ENCODE measurements at regions not wholly inside any gene's neighbourhood (a gene's known extent, or its start where the extent isn't known, plus 50 kb on each side); places are given as distances from the start of the nearest gene placed in this dataset.

GRCh38 chr5:20514145-20514544 is 526.1 kb upstream of the CDH18 start:
- no peaks in the 10 kb centered on the region for H3K27me3 ChIP-seq
- no peak for TF ChIP-seq CTCF (IDR thresholded peaks at IDR 0.05)
- no peaks in the 10 kb centered on the region for H3K4me1 ChIP-seq (ENCODE audit: control insufficient read depth in 1 of 2, insufficient read depth in 1 of 2, low read depth in 1 of 2, low read length in 1 of 2)
- H3K27ac ChIP-seq: no peak overlapping the region
- H3K36me3 ChIP-seq: no peaks in the 10 kb centered on the region
- H3K4me3 ChIP-seq (ENCODE audit: low read depth in 1 of 2, low read length in 1 of 2): no peak overlapping the region
- H3K9me3 ChIP-seq: no peaks in the 10 kb centered on the region

DNA sequence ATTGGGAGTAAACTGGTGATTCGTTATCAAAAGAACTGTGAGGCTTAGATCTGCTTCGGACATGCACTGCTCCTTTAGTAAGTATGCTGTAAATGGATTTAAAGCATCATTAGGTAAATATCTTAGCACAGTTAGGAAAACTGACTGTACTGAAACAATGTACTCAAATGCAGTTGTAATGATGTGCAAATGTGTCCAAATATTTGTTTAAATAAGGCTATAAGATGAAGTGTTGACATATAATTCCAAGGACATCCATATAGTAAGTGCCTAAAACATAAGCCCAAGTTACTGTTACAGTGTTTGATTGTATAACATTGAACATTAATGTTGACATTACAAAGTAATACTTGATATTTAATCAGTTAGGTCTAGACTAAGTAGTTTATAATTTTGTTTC is 512.5 kb upstream of the CDH18 start:
- no peaks in the 10 kb centered on the region for H3K4me1 ChIP-seq (ENCODE audit: control insufficient read depth in 1 of 2, insufficient read depth in 1 of 2, low read depth in 1 of 2, low read length in 1 of 2)
- TF ChIP-seq CTCF (IDR thresholded peaks at IDR 0.05): no peak
- no peak overlapping the region for H3K4me3 ChIP-seq (ENCODE audit: low read depth in 1 of 2, low read length in 1 of 2)
- H3K27ac ChIP-seq: no peak overlapping the region
- no peaks in the 10 kb centered on the region for H3K9me3 ChIP-seq
- H3K36me3 ChIP-seq: no peaks in the 10 kb centered on the region
- H3K27me3 ChIP-seq: no peaks in the 10 kb centered on the region

DNA sequence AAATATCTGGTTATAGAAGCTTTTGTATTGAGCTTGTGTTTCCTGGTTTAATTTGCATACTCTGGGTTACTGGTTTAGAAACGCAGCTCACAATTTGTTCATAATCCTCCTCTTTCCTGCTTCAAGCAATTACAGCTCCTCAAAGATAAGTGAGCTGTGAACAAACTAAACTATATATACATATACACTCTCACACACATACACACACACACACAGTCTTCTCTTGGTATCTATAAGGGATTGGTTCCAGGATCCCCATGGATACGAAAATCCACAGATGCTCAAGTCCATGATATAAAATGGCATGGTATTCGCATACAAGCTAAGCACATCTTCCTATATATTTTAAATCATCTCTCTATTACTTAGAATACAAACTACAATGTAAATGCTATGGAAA is 510.9 kb upstream of the CDH18 start:
- no peak for TF ChIP-seq CTCF (IDR thresholded peaks at IDR 0.05)
- Histone ChIP-seq H3K36me3 (no peaks in the 10 kb centered on the region), H3K9me3 (no peaks in the 10 kb centered on the region)

GRCh38 chr5:20498102-20498501 is 510.1 kb upstream of the CDH18 start:
- no peak for TF ChIP-seq CTCF (IDR thresholded peaks at IDR 0.05)

More for the DNA sequence above, 510.9 kb upstream of the CDH18 start:
- no peak overlapping the region for H3K27ac ChIP-seq
- no peak overlapping the region for H3K4me3 ChIP-seq (ENCODE audit: low read depth in 1 of 2, low read length in 1 of 2)
- H3K27me3 ChIP-seq: no peaks in the 10 kb centered on the region
- no peaks in the 10 kb centered on the region for H3K4me1 ChIP-seq (ENCODE audit: control insufficient read depth in 1 of 2, insufficient read depth in 1 of 2, low read depth in 1 of 2, low read length in 1 of 2)

DNA sequence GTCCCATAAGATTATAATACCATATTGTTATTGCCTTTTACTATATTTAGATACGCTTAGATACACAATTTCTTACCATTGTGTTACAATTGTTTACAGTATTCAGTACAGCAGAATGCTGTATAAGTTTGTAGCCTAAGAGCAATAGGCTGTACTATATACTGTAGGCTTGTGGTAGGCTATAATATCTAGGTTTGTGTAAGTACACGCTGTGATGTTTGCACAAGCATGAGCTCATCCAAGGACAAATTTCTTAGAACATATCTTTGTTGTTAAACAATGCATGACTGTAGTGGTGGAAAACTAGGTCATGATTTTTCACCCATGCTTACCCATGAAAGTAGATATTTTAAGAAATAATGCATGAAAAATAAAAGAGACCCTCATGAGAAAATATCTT is 509.4 kb upstream of the CDH18 start:
- no peak overlapping the region for H3K27ac ChIP-seq
- no peaks in the 10 kb centered on the region for H3K36me3 ChIP-seq
- no peaks in the 10 kb centered on the region for H3K4me1 ChIP-seq (ENCODE audit: control insufficient read depth in 1 of 2, insufficient read depth in 1 of 2, low read depth in 1 of 2, low read length in 1 of 2)
- no peaks in the 10 kb centered on the region for H3K27me3 ChIP-seq
- TF ChIP-seq CTCF (IDR thresholded peaks at IDR 0.05): no peak
- no peaks in the 10 kb centered on the region for H3K9me3 ChIP-seq
- H3K4me3 ChIP-seq (ENCODE audit: low read depth in 1 of 2, low read length in 1 of 2): no peak overlapping the region

More at GRCh38 chr5:20498102-20498501, 510.1 kb upstream of the CDH18 start:
- no peak overlapping the region for H3K27ac ChIP-seq
- no peaks in the 10 kb centered on the region for H3K4me1 ChIP-seq (ENCODE audit: control insufficient read depth in 1 of 2, insufficient read depth in 1 of 2, low read depth in 1 of 2, low read length in 1 of 2)
- H3K9me3 ChIP-seq: no peaks in the 10 kb centered on the region
- H3K27me3 ChIP-seq: no peaks in the 10 kb centered on the region
- no peaks in the 10 kb centered on the region for H3K36me3 ChIP-seq
- H3K4me3 ChIP-seq (ENCODE audit: low read depth in 1 of 2, low read length in 1 of 2): no peak overlapping the region

DNA sequence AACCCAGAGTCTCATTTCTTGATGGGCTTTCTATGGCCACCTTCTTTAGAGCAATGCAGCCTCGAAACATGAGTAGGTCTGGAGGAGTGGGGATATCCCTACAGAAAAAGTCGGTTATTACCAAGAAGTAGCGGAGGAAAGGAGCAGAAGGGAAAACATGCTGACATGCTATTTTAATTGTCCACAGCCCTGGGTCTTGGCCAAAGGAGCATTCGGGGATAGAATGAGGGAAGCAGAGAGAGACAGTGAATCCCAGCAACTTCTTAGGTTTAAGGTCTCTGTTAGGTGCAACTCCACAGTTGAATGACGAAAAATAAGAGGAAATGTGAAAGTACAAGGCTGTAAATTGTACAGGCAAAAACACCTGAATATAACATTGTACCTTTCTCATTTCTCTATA is 506.7 kb upstream of the CDH18 start:
- H3K36me3 ChIP-seq: no peaks in the 10 kb centered on the region
- TF ChIP-seq CTCF (IDR thresholded peaks at IDR 0.05): no peak
- H3K27me3 ChIP-seq: no peaks in the 10 kb centered on the region
- H3K4me1 ChIP-seq (ENCODE audit: control insufficient read depth in 1 of 2, insufficient read depth in 1 of 2, low read depth in 1 of 2, low read length in 1 of 2): no peaks in the 10 kb centered on the region
- H3K4me3 ChIP-seq (ENCODE audit: low read depth in 1 of 2, low read length in 1 of 2): no peak overlapping the region
- no peaks in the 10 kb centered on the region for H3K9me3 ChIP-seq
- H3K27ac ChIP-seq: no peak overlapping the region
